Ovary (tissue), 3 donors: ENCODE measurements at regions not wholly inside any gene's neighbourhood (a gene's known extent, or its start where the extent isn't known, plus 50 kb on each side); places are given as distances from the start of the nearest gene placed in this dataset.

ENCODE experiments used
- CTCF ChIP-seq, 3 donors: fragments of 450-650 bp in 2 of 3; fragments of 200-600 bp in 1 of 3; IDR thresholded peaks; one replicate each; pipeline versions ENCODE4 v1.5.1 to v1.8.0; 2016 to 2022; ENCODE audit warnings: antibody characterized with exemption in 3 of 3, mild to moderate bottlenecking in 1 of 3
- EP300 ChIP-seq: sonication (generic); formaldehyde crosslinking; IDR thresholded peaks from one replicate; pipeline ENCODE4 v1.6.1; 2017; ENCODE audit warnings: antibody characterized with exemption
- POLR2A ChIP-seq: fragments of 450-650 bp; IDR thresholded peaks from one replicate; pipeline ENCODE4 v1.6.1; 2017; ENCODE audit warnings: antibody characterized with exemption, mild to moderate bottlenecking, moderate library complexity
- donor health status: DM: no; HTN: no; CAD: no.

GRCh38 chr6:120355822-120356221, 978.5 kb downstream of the TBC1D32 start:
- TF ChIP-seq CTCF (IDR thresholded peaks at IDR 0.05) (no peak), POLR2A (no peak), EP300 (no peak)
